ENCODE measurements at regions not wholly inside any gene's neighbourhood (a gene's known extent, or its start where the extent isn't known, plus 50 kb on each side); places are given as distances from the start of the nearest gene placed in this dataset.

DNA sequence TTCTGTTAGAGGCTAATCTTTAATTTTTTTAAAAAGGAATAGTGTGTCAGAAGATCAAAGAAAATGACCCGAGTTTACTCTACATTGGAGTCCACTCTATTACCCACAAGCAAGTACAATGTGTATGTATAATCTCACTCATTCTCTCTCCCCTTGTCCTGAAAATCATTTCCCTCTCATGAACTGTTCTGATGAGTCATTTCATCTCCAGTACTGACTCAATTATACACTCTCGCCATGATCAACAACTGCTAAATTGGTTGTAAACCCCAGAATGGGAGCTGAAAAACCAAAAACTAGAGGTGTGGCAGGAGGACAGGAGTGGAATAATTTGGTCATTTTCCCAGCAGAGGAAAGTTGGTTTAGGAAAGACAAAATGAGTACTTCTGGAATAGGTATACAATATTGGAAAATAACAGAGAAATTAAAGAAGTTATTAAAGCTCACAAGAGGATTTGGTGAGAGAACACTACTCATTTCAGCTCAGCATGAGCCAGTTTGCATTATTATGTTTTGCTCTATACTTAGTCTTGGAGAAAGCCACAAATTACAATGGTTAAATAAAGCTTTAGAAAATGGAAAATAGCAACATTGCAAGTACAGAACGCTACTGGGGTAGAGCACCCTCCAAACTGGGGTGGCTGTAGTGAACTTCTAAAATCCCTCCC is 144.3 kb upstream of the PFN2 start:
- TF ChIP-seq, protein P1, sequence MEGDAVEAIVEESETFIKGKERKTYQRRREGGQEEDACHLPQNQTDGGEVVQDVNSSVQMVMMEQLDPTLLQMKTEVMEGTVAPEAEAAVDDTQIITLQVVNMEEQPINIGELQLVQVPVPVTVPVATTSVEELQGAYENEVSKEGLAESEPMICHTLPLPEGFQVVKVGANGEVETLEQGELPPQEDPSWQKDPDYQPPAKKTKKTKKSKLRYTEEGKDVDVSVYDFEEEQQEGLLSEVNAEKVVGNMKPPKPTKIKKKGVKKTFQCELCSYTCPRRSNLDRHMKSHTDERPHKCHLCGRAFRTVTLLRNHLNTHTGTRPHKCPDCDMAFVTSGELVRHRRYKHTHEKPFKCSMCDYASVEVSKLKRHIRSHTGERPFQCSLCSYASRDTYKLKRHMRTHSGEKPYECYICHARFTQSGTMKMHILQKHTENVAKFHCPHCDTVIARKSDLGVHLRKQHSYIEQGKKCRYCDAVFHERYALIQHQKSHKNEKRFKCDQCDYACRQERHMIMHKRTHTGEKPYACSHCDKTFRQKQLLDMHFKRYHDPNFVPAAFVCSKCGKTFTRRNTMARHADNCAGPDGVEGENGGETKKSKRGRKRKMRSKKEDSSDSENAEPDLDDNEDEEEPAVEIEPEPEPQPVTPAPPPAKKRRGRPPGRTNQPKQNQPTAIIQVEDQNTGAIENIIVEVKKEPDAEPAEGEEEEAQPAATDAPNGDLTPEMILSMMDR (IDR thresholded peaks at IDR 0.05) = no peak
- no peak for TF ChIP-seq POLR2AphosphoS5 (IDR thresholded peaks at IDR 0.05)
